ENCODE measurements at regions not wholly inside any gene's neighbourhood (a gene's known extent, or its start where the extent isn't known, plus 50 kb on each side); places are given as distances from the start of the nearest gene placed in this dataset.

DNA sequence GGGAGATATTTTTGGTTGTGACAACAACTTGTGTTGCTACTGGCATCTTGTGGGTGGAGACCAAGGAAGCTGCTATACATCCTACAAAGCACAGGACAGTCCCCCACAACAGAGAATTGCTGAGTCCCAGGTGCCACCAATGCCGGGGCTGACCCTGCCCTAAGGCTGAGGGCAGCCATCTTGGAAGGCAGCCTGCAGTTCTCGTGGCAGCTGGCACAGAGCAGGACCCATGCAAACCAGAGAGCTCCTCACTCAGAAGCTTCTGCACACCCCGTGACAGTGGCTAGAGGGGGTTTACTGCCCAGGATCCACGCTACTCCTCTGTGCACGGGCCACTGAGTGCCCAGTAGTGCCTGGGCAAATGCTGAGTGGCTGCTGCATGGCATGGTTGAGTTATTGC, 143.4 kb downstream of the CTTN start:
- Histone ChIP-seq H3K36me3 (ENCODE audit: low read depth) (no peaks in the 10 kb centered on the region), H3K4me1 (ENCODE audit: low read depth) (no peaks in the 10 kb centered on the region), H3K4me3 (no peak overlapping the region), H3K9me3 (no peaks in the 10 kb centered on the region)
- TF ChIP-seq, protein P1, sequence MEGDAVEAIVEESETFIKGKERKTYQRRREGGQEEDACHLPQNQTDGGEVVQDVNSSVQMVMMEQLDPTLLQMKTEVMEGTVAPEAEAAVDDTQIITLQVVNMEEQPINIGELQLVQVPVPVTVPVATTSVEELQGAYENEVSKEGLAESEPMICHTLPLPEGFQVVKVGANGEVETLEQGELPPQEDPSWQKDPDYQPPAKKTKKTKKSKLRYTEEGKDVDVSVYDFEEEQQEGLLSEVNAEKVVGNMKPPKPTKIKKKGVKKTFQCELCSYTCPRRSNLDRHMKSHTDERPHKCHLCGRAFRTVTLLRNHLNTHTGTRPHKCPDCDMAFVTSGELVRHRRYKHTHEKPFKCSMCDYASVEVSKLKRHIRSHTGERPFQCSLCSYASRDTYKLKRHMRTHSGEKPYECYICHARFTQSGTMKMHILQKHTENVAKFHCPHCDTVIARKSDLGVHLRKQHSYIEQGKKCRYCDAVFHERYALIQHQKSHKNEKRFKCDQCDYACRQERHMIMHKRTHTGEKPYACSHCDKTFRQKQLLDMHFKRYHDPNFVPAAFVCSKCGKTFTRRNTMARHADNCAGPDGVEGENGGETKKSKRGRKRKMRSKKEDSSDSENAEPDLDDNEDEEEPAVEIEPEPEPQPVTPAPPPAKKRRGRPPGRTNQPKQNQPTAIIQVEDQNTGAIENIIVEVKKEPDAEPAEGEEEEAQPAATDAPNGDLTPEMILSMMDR (IDR thresholded peaks at IDR 0.05): no peak
- ATAC-seq (no peak), DNase-seq (peak in 1 of 3 donors; percentile 19)
- intact Hi-C loops (cut with DNase I, micrococcal nuclease): no loop called here

DNA sequence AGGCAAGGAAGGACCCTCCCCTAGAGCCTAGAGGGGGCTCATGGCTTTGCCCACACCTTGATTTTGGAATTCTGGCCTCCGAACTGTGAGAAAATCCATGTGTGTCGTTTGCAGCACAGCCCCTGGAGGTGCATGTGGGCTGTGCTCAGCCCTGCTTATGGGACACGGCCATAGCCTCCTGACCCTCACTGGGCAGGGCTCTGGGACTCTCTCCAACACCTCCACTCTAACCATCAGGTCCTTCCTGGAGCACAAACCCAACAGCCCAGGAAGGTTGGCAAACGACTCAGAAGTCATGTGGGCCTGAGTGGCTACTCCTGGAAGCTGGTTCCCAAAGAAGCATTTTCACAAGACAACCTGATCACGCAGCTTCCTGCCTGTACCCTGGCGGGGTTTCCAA, 144.1 kb downstream of the CTTN start:
- no peak for ATAC-seq

DNA sequence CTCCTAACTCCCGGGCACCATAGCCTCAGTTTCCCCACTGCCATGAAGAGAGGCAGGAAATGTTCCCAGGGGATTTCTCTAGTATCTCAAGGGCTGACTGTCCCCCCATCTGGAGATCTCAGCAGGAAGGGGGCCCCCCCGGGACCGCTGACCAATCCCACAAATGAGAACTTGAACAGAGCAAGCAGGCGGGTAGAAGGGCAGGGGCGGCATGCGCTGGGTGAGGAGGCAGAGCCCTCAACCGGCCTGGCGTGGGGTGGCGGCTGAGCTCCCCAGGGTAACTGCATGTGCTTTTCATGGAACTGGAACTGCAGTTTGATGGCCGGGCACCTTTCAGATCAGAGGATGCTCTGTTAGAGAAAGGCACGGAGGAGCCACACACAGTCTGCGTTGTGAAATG, 144.5 kb downstream of the CTTN start:
- ATAC-seq (no peak), DNase-seq (peak in 1 of 3 donors; percentile 45)
- H3K4me1 ChIP-seq (ENCODE audit: low read depth): no peaks in the 10 kb centered on the region
- intact Hi-C loops (cut with DNase I, micrococcal nuclease): no loop called here
- TF ChIP-seq, protein P1 (IDR thresholded peaks at IDR 0.05): no peak
- no peaks in the 10 kb centered on the region for H3K9me3 ChIP-seq
- no peaks in the 10 kb centered on the region for H3K36me3 ChIP-seq (ENCODE audit: low read depth)
- H3K4me3 ChIP-seq: no peak overlapping the region

More for the DNA sequence above, 144.1 kb downstream of the CTTN start:
- TF ChIP-seq, protein P1 (IDR thresholded peaks at IDR 0.05): no peak
- no peak overlapping the region for H3K4me3 ChIP-seq
- H3K9me3 ChIP-seq: no peaks in the 10 kb centered on the region
- no peaks in the 10 kb centered on the region for H3K36me3 ChIP-seq (ENCODE audit: low read depth)
- intact Hi-C loops (cut with DNase I, micrococcal nuclease): no loop called here
- no peaks in the 10 kb centered on the region for H3K4me1 ChIP-seq (ENCODE audit: low read depth)
- no peak for DNase-seq

DNA sequence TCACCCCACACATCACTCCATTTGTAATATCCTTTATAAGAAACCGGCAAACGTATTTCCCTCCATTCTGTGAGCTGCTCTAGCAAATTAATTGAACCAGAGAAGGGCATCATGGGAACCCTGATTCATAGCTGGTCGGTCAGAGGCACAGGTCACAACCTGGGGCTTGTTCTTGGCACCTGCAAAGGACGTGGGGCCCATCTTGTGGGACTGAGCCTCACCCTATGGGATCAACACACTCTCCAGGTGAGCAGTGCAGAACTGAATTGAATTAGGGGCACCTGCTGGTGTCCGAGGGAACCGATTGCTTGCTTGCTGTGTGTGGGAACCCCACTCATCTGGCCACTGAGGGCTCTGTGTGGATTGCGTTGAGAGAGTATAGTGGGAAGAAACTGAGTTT, 145.3 kb downstream of the CTTN start:
- TF ChIP-seq, protein P1 (IDR thresholded peaks at IDR 0.05): no peak
- H3K4me1 ChIP-seq (ENCODE audit: low read depth): no peaks in the 10 kb centered on the region
- H3K4me3 ChIP-seq: no peak overlapping the region
- DNase-seq: no peak
- no peak for ATAC-seq
- H3K9me3 ChIP-seq: no peaks in the 10 kb centered on the region
- H3K36me3 ChIP-seq (ENCODE audit: low read depth): no peaks in the 10 kb centered on the region
- intact Hi-C loops (cut with DNase I, micrococcal nuclease): no loop called here

DNA sequence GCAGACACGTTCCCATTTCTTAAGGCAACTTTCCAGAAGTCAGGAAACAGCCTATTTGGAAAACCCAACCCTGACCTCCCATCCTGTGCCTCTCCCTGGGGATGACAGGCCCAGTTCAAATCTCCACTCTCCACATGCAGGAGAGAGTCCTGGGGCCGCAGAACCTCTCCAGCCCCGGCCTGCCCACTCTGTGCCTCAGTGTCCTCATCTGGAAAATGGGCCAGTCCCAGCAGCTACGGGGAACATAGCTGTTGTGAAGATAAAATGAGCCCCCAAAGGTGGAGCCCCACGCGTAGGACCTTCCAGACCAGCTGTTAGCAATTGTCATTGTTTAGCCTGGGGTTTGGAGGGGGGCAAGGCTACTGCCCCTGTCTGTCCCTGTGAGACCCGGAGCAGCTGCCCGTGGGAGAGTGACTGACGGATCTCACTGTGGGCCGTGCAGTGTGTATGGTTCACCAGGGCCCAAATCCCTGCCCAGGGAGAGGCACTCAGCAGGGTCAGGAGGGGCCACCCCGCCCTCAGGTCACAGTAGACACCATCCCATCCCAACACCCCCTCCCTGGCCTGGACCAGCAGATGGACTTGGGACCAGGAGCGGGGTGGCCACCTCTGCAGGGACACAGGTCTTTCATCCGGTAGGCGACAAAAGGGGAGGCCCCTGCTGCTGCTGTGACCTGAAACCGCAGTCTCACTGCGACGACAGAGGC, 145.9 kb downstream of the CTTN start:
- TF ChIP-seq, protein P1 (IDR thresholded peaks at IDR 0.05): no peak
- ATAC-seq (no peak), DNase-seq (no peak)
- H3K36me3 ChIP-seq (ENCODE audit: low read depth): no peaks in the 10 kb centered on the region
- H3K4me1 ChIP-seq (ENCODE audit: low read depth): no peaks in the 10 kb centered on the region
- intact Hi-C loops (cut with DNase I, micrococcal nuclease): no loop called here
- no peak overlapping the region for H3K4me3 ChIP-seq
- H3K9me3 ChIP-seq: no peaks in the 10 kb centered on the region

All from mucosa of descending colon (tissue), 3 donors.